Erythroblast (primary cell): ENCODE measurements at regions not wholly inside any gene's neighbourhood (a gene's known extent, or its start where the extent isn't known, plus 50 kb on each side); places are given as distances from the start of the nearest gene placed in this dataset.

Source experiments
- GATA1 ChIP-seq: IDR thresholded peaks from 2 replicates; pipeline ENCODE4 v1.6.1; 2011; ENCODE audit warnings: low read depth, mild to moderate bottlenecking, control low read depth, low read length, moderate library complexity
- POLR2A ChIP-seq: IDR thresholded peaks from 2 replicates; pipeline ENCODE4 v1.6.1; 2011; ENCODE audit warnings: mild to moderate bottlenecking, low read length

DNA sequence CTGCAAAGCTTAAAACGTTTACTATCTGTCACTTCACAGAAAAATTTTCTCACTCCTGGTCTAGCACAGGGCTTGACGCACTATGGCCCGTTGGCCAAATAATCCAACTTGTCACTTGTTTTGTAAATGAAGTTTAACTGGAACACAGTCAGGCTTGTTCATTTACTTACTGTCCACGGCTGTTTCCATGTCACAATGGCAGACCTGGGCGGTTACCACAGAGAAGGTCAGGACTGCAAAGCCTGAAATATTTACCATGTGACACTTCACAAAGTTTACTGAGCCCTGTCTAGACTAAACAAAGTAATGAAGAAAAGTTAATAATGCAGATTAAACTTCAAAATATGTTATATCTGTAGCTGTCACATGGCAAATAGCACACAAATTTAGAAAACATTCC, 273.0 kb upstream of the GYPC start:
- TF ChIP-seq POLR2A (no peak), GATA1 (no peak)
